ENCODE measurements at regions not wholly inside any gene's neighbourhood (a gene's known extent, or its start where the extent isn't known, plus 50 kb on each side); places are given as distances from the start of the nearest gene placed in this dataset.

GRCh38 chr3:147962408-147963164 lies 553.4 kb downstream of the ZIC1 start:
- TF ChIP-seq, protein P1, sequence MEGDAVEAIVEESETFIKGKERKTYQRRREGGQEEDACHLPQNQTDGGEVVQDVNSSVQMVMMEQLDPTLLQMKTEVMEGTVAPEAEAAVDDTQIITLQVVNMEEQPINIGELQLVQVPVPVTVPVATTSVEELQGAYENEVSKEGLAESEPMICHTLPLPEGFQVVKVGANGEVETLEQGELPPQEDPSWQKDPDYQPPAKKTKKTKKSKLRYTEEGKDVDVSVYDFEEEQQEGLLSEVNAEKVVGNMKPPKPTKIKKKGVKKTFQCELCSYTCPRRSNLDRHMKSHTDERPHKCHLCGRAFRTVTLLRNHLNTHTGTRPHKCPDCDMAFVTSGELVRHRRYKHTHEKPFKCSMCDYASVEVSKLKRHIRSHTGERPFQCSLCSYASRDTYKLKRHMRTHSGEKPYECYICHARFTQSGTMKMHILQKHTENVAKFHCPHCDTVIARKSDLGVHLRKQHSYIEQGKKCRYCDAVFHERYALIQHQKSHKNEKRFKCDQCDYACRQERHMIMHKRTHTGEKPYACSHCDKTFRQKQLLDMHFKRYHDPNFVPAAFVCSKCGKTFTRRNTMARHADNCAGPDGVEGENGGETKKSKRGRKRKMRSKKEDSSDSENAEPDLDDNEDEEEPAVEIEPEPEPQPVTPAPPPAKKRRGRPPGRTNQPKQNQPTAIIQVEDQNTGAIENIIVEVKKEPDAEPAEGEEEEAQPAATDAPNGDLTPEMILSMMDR (IDR thresholded peaks at IDR 0.05), result no peak
- no peak for TF ChIP-seq POLR2AphosphoS5 (IDR thresholded peaks at IDR 0.05)
